Stimulated activated memory B cell treated with anti-CD40 and anti-IgM and Interleukin-4, amounts not matched to agents 10 μg/mL and 1 μg/mL and 100 μg/mL, for 72 hours (primary cell): ENCODE measurements at regions not wholly inside any gene's neighbourhood (a gene's known extent, or its start where the extent isn't known, plus 50 kb on each side); places are given as distances from the start of the nearest gene placed in this dataset.

ENCODE experiments used
- ATAC-seq: fragments of 150-1000 bp; cut with Tn5 transposase; 2 replicates; pipeline ENCODE4 v1.10.0; 2021
- H3K27ac Mint-ChIP-seq: one replicate; pipeline ENCODE4 v1.8.0; 2022; ENCODE audit warnings: mild to moderate bottlenecking, mixed read lengths
- H3K27me3 Mint-ChIP-seq: one replicate; pipeline ENCODE4 v1.8.0; 2022; ENCODE audit warnings: mixed read lengths
- H3K36me3 Mint-ChIP-seq: one replicate; pipeline ENCODE4 v1.8.0; 2022; ENCODE audit warnings: mixed read lengths
- H3K4me1 Mint-ChIP-seq: one replicate; pipeline ENCODE4 v1.8.0; 2022; ENCODE audit warnings: mixed read lengths
- H3K4me3 Mint-ChIP-seq: one replicate; pipeline ENCODE4 v1.8.0; 2022; ENCODE audit warnings: mild to moderate bottlenecking, moderate library complexity, mixed read lengths
- H3K9me3 Mint-ChIP-seq: one replicate; pipeline ENCODE4 v1.8.0; 2022; ENCODE audit warnings: mixed read lengths

DNA sequence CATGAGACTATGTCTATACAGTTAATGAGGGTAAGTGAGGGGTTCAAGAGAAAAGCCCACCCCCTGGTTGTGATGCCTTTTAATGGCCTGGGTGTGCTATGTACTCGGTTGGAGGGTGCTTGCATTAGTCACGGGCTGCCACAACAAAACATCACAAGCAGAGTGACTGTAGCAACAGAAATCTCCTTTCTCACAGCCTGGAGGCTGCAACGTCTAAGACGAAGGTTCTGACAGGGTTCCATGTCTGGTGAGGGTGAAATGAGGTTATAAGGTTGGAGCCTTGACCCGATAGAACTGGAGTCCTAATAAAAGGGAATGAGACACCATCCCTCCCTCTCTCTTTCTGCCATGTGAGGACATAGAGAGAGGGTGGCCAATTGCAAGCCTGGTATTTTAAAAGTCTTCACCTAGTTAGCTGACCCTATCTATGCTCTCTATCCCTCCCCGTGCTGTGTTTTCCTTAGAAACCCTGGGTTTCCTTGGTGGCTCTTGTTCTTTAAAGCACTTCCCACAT is 126.0 kb upstream of the GDF10 start:
- no peaks in the 10 kb centered on the region for H3K27me3 Mint-ChIP-seq
- no peaks in the 10 kb centered on the region for H3K36me3 Mint-ChIP-seq
- H3K27ac Mint-ChIP-seq, result no peak overlapping the region
- no peaks in the 10 kb centered on the region for H3K4me1 Mint-ChIP-seq
- no peak for ATAC-seq
- no peaks in the 10 kb centered on the region for H3K9me3 Mint-ChIP-seq
- no peak overlapping the region for H3K4me3 Mint-ChIP-seq

DNA sequence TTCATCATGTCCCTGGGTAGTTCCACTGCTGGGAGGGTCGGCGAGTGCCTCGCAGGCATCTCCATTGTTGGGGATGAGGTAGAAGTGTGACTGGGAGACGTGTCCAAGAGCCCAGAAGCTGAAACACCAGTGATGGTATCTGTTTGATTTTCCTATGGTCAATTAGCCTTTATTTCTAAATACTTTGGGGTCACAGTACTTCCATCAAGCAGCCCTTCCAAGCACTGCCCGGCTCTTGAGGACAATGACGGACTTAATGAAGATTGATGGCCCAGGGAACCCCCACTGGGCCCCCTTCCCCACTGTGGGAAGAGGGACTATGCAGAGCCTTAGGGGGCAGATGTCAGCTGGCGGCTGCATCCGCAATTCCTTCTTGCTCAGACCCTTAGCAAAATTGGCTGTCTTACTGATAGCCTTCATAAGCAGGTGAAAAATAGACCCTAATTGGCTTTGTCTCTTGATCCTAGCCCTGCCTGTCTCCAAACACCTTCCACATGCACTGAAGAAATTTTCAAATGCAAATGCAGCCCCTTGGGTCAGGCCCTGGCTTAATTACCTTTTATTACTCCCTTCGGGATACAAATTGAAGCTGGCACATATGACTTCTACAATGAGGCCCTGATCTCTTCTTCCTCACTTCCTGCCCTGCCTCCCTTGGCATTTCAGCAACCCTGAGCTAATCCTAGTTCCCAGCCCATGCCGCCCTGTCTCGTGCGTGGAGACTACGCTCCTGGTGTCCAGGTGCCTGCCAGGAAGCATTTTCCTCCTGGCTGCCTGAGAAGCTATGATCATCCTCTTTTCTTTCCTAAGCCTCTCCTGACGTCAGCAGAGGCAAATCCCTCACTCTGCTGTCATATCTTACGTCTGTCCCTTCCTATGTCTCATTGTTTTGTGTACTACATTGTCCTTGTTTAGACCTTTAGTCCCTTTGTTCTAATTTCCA is 124.5 kb upstream of the GDF10 start:
- no peaks in the 10 kb centered on the region for H3K4me1 Mint-ChIP-seq

DNA sequence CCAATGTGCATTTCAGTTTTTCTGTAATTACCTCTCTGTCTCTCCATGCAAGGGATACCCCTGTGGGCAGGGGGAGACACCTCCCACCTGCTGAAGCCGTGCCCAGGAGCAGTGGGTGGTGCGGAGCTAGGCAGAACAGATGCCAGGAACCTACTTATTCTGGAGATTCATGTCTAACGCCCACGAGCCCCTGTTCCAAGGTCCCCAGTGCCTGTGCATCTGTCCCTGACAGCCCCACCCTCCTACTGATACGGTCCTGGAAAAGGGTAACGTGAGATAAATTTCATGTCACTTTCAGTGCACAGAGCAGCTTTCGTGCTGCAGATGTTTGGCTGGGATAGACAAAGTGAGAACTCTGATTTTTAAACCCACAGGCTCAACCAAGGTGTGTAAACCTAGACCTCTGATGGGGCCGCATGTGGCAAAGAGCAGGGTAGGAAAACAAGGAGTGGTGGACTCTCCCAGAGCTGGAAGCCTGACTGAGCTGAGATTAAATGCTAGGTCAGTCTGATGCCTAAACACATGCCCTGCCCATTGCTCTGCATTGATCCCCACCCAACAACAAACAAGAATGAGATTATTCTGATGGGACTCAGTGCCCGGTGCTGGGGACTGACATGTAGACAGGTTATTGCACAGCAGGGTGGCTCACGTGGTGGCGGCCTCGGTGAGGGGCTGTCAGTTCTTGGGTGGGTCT is 123.6 kb upstream of the GDF10 start:
- H3K36me3 Mint-ChIP-seq, result no peaks in the 10 kb centered on the region
- no peaks in the 10 kb centered on the region for H3K4me1 Mint-ChIP-seq
- no peak overlapping the region for H3K4me3 Mint-ChIP-seq
- no peaks in the 10 kb centered on the region for H3K27me3 Mint-ChIP-seq
- no peak for ATAC-seq
- H3K9me3 Mint-ChIP-seq, result no peaks in the 10 kb centered on the region
- no peak overlapping the region for H3K27ac Mint-ChIP-seq

More for the DNA sequence above, 124.5 kb upstream of the GDF10 start:
- H3K36me3 Mint-ChIP-seq, result no peaks in the 10 kb centered on the region
- no peaks in the 10 kb centered on the region for H3K27me3 Mint-ChIP-seq
- no peak overlapping the region for H3K27ac Mint-ChIP-seq
- H3K4me3 Mint-ChIP-seq, result no peak overlapping the region
- ATAC-seq, result no peak
- no peaks in the 10 kb centered on the region for H3K9me3 Mint-ChIP-seq

DNA sequence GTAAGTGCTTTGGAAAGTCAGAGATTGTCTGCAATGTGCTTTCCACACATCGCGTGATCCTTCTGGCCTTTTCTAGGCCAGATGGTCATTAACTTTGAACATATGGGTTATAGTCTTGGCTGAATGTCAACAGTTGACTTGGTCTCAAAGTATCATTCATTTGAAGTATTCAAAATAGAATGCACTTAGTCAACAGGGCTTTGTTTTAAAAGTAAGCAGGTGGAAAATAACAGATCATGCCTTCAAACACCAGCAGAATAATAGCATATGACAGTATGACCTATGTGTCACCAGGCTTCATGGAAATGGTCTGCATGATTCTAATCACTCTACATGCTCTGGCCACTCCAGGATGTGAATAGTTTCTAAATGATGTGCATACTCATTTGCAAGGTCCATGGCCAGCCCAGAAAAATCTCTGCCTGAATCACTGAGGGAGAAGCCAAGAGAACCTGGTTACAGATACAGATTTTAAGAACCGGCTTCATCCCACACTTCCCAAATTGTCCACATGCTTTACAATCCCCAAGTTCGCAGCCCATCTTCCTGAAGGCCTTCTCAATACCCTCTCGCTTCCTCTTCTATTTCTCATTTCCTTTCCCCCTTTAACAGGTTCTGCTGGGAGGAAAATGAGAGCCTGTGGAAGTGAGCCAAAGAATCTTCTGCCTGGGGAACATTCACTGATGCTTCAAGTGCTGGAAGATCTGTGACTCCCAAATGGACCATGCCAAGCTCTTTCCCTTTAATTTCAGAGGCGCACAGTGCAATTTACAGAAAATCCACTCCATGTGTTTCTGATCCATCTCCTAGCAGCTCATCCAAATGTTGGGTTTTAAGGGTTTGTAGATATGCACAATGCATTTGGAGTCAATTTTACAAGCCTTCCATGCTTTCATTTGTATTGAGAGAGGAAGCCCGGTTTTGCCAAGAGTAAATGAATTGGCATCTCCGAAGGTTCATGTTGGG is 122.8 kb upstream of the GDF10 start:
- Mint-ChIP-seq H3K4me1 (no peaks in the 10 kb centered on the region), H3K27ac (no peak overlapping the region), H3K36me3 (no peaks in the 10 kb centered on the region), H3K9me3 (no peaks in the 10 kb centered on the region), H3K4me3 (no peak overlapping the region), H3K27me3 (no peaks in the 10 kb centered on the region)
- ATAC-seq, result no peak

DNA sequence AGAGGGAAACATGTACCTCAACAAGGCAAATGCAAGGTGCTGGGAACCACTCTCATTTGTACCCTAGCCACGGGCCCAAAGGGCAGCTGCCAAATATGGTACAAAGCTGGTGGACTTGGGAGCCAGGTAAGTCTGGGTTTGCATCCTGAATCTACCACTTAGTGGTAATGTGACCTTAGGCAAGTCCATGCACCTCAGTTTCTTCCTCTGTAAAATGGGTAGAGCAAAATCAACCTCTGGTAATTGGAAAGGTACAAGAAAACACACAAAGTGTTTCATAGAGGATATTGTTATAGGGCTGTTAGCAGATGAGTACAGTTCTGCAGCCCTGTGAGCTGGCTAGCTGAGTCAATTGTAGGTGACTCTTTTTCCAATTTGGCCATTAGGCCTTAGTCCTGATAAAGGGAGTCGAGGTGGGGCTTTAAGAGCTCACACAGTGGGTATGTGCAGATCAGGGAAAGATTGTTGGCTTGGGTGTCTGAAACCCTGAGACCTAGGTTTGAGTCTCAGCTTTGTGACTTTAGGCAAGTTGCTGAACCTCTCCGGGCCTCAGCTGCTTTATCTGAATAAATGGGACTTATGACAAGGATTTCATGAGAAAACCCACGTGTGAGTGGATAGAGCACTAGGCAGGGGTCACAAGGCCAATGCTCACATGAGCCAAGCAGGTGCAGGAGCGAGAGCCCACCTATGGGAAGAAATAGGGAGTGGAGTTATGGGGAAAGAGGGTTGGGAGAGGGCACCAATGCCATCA is 121.3 kb upstream of the GDF10 start:
- Mint-ChIP-seq H3K9me3 (no peaks in the 10 kb centered on the region), H3K4me1 (no peaks in the 10 kb centered on the region), H3K4me3 (no peak overlapping the region), H3K27ac (no peak overlapping the region), H3K36me3 (no peaks in the 10 kb centered on the region), H3K27me3 (no peaks in the 10 kb centered on the region)
- ATAC-seq, result no peak

DNA sequence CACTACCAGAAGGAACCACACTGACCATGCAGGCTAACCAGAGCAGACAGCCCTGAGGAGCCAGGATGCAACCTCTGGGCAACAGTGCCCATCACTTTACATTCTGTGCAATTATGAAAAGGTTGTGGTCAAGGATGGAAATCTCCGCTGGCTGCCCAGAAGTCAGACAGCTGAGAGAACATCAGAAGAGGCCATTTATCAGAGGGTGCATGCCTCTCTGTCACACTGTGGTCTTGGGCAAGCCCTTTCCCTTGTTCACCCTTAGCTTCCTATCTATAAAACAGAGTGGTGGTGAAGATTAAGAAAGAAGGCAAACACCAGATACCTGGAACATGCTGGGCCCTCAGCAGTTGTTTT is 120.7 kb upstream of the GDF10 start:
- no peak for ATAC-seq
- Mint-ChIP-seq H3K4me3 (no peak overlapping the region), H3K36me3 (no peaks in the 10 kb centered on the region), H3K27ac (no peak overlapping the region), H3K9me3 (no peaks in the 10 kb centered on the region), H3K27me3 (no peaks in the 10 kb centered on the region), H3K4me1 (no peaks in the 10 kb centered on the region)

DNA sequence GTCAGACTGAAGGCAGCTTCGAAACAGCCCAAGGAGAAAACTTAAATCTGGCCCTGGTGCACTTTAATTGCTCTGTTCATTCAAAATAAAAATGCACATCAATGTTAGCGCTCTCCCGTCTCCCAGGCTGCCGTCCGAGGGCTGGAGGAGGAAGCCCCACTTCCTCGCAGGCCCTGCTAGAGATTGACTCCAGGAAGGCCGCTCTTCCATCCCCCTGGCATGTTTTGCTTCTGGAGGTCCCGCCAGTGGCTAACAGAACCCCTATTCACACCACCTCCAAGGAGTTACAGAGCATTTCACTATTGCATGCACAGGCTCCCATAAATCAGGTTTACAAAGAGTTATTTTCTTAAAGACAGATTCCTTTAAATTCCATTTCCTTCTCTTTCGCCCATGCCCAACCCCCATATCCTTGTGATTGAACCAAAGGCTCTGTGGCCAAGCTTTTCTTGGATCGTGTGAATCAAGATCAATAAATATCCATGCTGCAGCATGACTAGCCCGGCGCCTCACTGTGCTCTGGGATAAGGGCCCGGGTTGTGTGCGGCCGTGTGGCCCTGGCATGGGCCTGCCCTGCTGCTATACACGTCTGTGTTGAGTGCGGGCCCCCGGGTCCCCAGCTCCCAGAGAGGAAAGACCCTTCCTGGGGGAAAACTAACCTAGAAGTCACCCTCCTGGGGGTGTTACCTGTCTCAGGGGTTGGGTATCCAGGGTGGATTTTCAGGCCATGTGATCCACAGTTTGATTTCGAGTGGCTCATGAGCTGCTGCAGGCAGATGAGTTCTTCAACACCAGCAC is 118.7 kb upstream of the GDF10 start:
- H3K9me3 Mint-ChIP-seq, result no peaks in the 10 kb centered on the region
- no peak for ATAC-seq
- no peaks in the 10 kb centered on the region for H3K36me3 Mint-ChIP-seq
- no peaks in the 10 kb centered on the region for H3K27me3 Mint-ChIP-seq
- no peak overlapping the region for H3K4me3 Mint-ChIP-seq
- H3K4me1 Mint-ChIP-seq, result no peaks in the 10 kb centered on the region
- no peak overlapping the region for H3K27ac Mint-ChIP-seq

DNA sequence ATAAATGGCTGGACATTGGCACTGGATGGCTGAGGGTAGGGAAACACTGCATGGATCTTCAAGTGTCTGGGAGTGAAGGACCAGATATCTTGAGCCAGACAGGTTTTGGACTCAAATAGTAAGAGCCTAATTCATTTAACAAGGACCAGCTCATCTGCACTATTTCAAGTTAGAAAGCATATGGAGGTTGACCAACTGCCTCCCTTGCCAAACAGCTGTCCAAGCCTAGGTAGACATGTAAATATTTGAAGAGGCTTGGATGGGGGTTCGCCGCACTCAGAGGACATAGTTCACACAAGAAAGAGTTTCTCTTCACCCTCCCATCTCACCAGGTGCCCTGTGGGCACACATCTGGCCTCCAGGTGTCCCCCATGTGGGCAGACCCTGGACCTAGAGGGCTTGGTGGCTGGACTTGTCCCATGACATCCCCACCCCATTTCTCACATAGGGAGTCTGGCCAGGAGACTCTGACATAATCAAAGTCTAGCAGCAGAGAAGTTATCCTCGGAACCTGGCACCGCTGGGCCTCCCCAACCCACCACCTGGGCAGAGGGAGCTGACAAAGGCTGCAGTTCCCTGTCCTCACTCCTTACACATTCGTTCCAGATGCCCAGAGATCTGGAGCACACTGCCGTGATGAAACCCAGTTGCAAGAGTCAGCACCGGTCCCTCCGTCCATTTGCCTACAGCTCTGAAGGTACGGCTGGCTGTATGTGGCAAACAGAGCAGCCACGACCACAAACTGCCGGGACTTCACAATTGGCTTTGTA is 116.9 kb upstream of the GDF10 start:
- Mint-ChIP-seq H3K27me3 (no peaks in the 10 kb centered on the region), H3K27ac (no peak overlapping the region), H3K4me3 (no peak overlapping the region), H3K9me3 (no peaks in the 10 kb centered on the region), H3K4me1 (no peaks in the 10 kb centered on the region), H3K36me3 (no peaks in the 10 kb centered on the region)
- ATAC-seq, result no peak

DNA sequence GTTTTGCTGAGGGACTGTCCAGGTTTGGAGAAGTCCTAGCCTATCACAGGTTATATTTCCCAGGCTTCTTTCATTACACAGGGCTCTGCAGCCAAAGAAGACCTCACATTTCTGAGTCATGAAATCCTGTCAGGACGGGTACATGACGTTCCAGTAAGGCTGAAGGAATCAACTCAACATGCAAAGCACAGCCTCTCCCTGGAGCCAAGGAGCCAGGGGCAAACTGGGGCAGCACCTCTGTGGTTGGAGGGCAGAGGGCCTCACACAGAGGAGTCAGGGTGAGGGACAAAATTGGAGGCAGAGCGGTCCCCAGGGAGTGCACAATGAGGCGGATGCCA is 116.3 kb upstream of the GDF10 start:
- Mint-ChIP-seq H3K27me3 (no peaks in the 10 kb centered on the region), H3K9me3 (no peaks in the 10 kb centered on the region), H3K27ac (no peak overlapping the region), H3K4me3 (no peak overlapping the region), H3K36me3 (no peaks in the 10 kb centered on the region), H3K4me1 (no peaks in the 10 kb centered on the region)
- ATAC-seq, result no peak

DNA sequence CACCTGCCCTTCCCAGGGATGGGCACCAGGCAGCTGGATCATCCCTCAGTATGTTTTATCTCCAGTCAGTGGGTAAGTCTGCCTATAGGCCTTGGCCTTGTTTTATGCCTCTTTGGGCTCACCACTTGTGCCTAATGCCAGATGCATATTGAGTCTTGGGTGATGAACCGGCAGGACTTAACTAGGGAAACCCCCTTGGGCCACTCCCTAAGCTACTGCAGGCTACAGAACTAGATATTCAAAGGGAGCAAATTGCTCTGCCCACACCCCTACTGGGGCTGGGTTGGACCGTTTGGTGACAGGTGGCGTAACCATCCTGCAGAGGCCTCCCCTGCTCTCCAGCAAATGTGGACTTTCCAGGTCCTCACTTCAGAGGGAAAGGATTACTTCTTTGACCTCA is 115.7 kb upstream of the GDF10 start:
- no peak overlapping the region for H3K27ac Mint-ChIP-seq
- H3K9me3 Mint-ChIP-seq, result no peaks in the 10 kb centered on the region
- H3K27me3 Mint-ChIP-seq, result no peaks in the 10 kb centered on the region
- H3K4me3 Mint-ChIP-seq, result no peak overlapping the region
- ATAC-seq, result no peak
- H3K36me3 Mint-ChIP-seq, result no peaks in the 10 kb centered on the region
- no peaks in the 10 kb centered on the region for H3K4me1 Mint-ChIP-seq

DNA sequence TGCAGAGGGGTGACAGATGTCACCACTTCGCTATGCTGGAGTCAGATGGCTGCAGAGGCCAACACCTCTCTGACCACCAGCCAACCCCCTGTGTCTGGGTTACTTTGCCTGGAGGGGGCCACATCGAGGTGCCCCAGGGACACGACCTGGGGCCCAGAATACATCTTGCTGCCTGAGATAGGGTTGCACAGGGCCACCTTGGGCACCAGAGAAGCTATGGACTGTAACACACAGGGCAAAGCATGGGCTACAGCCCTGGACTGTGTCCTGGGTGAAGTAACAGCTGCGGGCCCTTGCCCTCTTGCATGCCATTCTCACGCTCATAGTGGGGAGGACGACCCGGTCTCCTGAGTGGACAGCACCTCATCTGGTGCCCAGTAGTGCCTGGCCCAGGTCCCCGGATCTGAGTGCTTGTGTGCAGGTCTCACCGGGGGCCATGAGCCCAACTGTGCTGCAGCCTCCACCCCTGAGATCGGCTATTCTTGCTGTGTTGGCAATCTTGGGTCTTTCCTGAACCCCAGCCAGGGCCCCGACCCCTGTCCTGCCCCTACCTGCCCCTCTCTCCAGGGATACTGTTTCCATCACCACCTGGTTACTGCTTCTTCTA is 115.2 kb upstream of the GDF10 start:
- Mint-ChIP-seq H3K4me1 (no peaks in the 10 kb centered on the region), H3K36me3 (no peaks in the 10 kb centered on the region), H3K27ac (no peak overlapping the region), H3K27me3 (no peaks in the 10 kb centered on the region), H3K9me3 (no peaks in the 10 kb centered on the region), H3K4me3 (no peak overlapping the region)
- ATAC-seq, result peak; percentile 17

DNA sequence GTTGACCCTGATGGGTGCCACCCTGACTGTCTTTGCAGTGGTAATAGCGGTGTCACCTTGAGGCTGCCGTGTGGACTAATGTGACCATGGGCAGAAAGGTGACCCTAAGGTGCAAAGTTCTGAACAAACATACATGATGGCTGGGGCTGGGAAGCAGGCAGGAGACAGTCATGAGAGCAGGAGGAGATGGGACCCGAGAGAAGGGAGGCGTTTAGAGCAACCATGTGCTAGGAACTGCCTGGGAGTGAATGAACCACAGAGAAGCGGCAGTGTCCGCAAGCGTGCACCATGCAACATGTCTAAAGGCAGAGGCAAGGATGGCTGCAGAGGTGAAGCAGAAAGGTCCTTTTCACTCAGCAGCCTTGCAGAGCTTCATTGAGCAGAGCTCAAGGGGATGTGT is 113.1 kb upstream of the GDF10 start:
- H3K4me1 Mint-ChIP-seq, result no peaks in the 10 kb centered on the region

DNA sequence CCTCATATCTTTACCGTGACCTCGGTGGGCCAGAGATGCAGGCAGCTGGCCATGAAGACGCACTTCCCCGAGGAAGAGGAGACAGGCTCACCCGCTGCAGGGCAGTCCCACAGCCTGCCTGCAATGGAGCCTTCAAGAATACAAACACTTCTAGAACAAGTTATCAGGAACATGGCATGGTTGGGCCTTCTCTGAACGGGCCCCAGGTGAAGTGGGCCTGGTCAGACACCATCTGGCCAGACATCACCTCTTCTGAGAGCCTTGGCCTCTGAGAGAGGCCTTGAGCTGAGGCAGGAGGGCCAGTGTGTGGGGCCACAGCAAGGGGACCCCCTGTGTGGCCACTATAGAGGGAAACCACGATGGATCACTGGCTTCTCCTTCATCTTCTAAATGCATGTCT is 112.4 kb upstream of the GDF10 start:
- Mint-ChIP-seq H3K27ac (no peak overlapping the region), H3K4me3 (no peak overlapping the region), H3K9me3 (no peaks in the 10 kb centered on the region)

More for the DNA sequence above, 113.1 kb upstream of the GDF10 start:
- Mint-ChIP-seq H3K4me3 (no peak overlapping the region), H3K27me3 (no peaks in the 10 kb centered on the region), H3K36me3 (no peaks in the 10 kb centered on the region), H3K27ac (no peak overlapping the region), H3K9me3 (no peaks in the 10 kb centered on the region)
- no peak for ATAC-seq

More for the DNA sequence above, 112.4 kb upstream of the GDF10 start:
- Mint-ChIP-seq H3K4me1 (no peaks in the 10 kb centered on the region), H3K36me3 (no peaks in the 10 kb centered on the region), H3K27me3 (no peaks in the 10 kb centered on the region)
- no peak for ATAC-seq
